H9 (cell line): ENCODE measurements at regions not wholly inside any gene's neighbourhood (a gene's known extent, or its start where the extent isn't known, plus 50 kb on each side); places are given as distances from the start of the nearest gene placed in this dataset.
"Not testable (repeated sequence)": the region's sequence is repeated elsewhere in the genome, so short reads cannot be mapped to it uniquely, and the experiment has no call there.

Source experiments
- DNase-seq: peaks from one replicate; pipeline ENCODE4 v3.0.0-alpha.2; 2017
- H2AFZ ChIP-seq: one replicate; pipeline ENCODE4 v1.6.1; 2013; ENCODE audit warnings: mild to moderate bottlenecking, low read length, control low read depth, moderate library complexity
- H2AK5ac ChIP-seq: 2 replicates; pipeline ENCODE4 v1.6.1; 2013; ENCODE audit warnings: low read length, control low read depth, mixed read lengths; ENCODE audit not compliant: insufficient read length
- H2BK120ac ChIP-seq: one replicate; pipeline ENCODE4 v1.6.1; 2013; ENCODE audit warnings: low read depth, mild to moderate bottlenecking, low read length, control low read depth, inconsistent platforms; ENCODE audit not compliant: poor library complexity, severe bottlenecking
- H2BK12ac ChIP-seq: 2 replicates; pipeline ENCODE4 v1.6.1; 2013; ENCODE audit warnings: low read length, control low read depth, mixed read lengths, low read depth; ENCODE audit not compliant: insufficient read length
- H2BK15ac ChIP-seq: 2 replicates; pipeline ENCODE4 v1.6.1; 2013; ENCODE audit warnings: low read depth, low read length, control low read depth
- H2BK20ac ChIP-seq: one replicate; pipeline ENCODE4 v1.6.1; 2013; ENCODE audit warnings: low read depth, mild to moderate bottlenecking, low read length, control low read depth, inconsistent platforms; ENCODE audit not compliant: poor library complexity, severe bottlenecking
- H2BK5ac ChIP-seq: 2 replicates; pipeline ENCODE4 v1.6.1; 2013; ENCODE audit warnings: low read length, control low read depth, mixed read lengths; ENCODE audit not compliant: insufficient read length
- H3K14ac ChIP-seq: 2 replicates; pipeline ENCODE4 v1.6.1; 2013; ENCODE audit warnings: low read length, control low read depth; ENCODE audit not compliant: insufficient read depth
- H3K18ac ChIP-seq: 2 replicates; pipeline ENCODE4 v1.6.1; 2013; ENCODE audit warnings: low read depth, mild to moderate bottlenecking, mixed read lengths, low read length, control low read depth; ENCODE audit not compliant: insufficient read length
- H3K23ac ChIP-seq: 2 replicates; pipeline ENCODE4 v1.6.1; 2013; ENCODE audit warnings: low read length, control low read depth, mixed read lengths, low read depth; ENCODE audit not compliant: insufficient read length
- H3K23me2 ChIP-seq: 2 replicates; pipeline ENCODE4 v1.6.1; 2013; ENCODE audit warnings: low read depth, mild to moderate bottlenecking, mixed read lengths, low read length, control low read depth; ENCODE audit not compliant: insufficient read length, poor library complexity, severe bottlenecking
- H3K27ac ChIP-seq: 2 replicates; pipeline ENCODE4 v1.5.1; 2013; ENCODE audit warnings: low read length, control low read depth, mixed read lengths, low read depth; ENCODE audit not compliant: insufficient read length
- H3K27me3 ChIP-seq: 2 replicates; pipeline ENCODE4 v1.6.1; 2013; ENCODE audit warnings: low read length, control low read depth, inconsistent platforms; ENCODE audit not compliant: insufficient read depth
- H3K4ac ChIP-seq: 2 replicates; pipeline ENCODE4 v1.6.1; 2013; ENCODE audit warnings: low read depth, mild to moderate bottlenecking, control low read depth, inconsistent platforms, low read length, moderate library complexity
- H3K4me1 ChIP-seq: 2 replicates; pipeline ENCODE4 v1.6.1; 2013; ENCODE audit warnings: low read length, control low read depth, inconsistent platforms; ENCODE audit not compliant: insufficient read depth
- H3K4me2 ChIP-seq: 2 replicates; pipeline ENCODE4 v1.6.1; 2013; ENCODE audit warnings: low read length, control low read depth, mixed read lengths; ENCODE audit not compliant: insufficient read length, insufficient read depth
- H3K56ac ChIP-seq: 2 replicates; pipeline ENCODE4 v1.6.1; 2013; ENCODE audit warnings: low read depth, mild to moderate bottlenecking, mixed read lengths, low read length, control low read depth; ENCODE audit not compliant: insufficient read length
- H3K79me1 ChIP-seq: 2 replicates; pipeline ENCODE4 v1.6.1; 2013; ENCODE audit warnings: low read depth, mild to moderate bottlenecking, moderate library complexity, low read length, control low read depth, inconsistent platforms; ENCODE audit not compliant: insufficient read depth, poor library complexity, severe bottlenecking
- H3K79me2 ChIP-seq: 2 replicates; pipeline ENCODE4 v1.6.1; 2013; ENCODE audit warnings: low read length, control low read depth, inconsistent platforms; ENCODE audit not compliant: insufficient read depth
- H3K9ac ChIP-seq: 2 replicates; pipeline ENCODE4 v1.6.1; 2013; ENCODE audit warnings: low read length, control low read depth, mixed read lengths; ENCODE audit not compliant: insufficient read length; ENCODE audit errors: extremely low read depth
- H3K9me3 ChIP-seq: one replicate; pipeline ENCODE4 v1.6.1; 2013; ENCODE audit warnings: low read depth, low read length, inconsistent platforms; ENCODE audit not compliant: control insufficient read depth
- H3T11ph ChIP-seq: one replicate; pipeline ENCODE4 v1.6.1; 2013; ENCODE audit warnings: mild to moderate bottlenecking, low read length, control low read depth, inconsistent platforms
- H4K20me1 ChIP-seq: one replicate; pipeline ENCODE4 v1.6.1; 2013; ENCODE audit not compliant: control insufficient read depth, insufficient read length, insufficient read depth
- H4K5ac ChIP-seq: 2 replicates; pipeline ENCODE4 v1.6.1; 2013; ENCODE audit warnings: low read depth, mild to moderate bottlenecking, mixed read lengths, low read length, control low read depth; ENCODE audit not compliant: insufficient read length
- H4K8ac ChIP-seq: replicated peaks from 2 replicates; pipeline ENCODE4 v1.6.1; 2013; ENCODE audit warnings: low read length, control low read depth, mixed read lengths, low read depth; ENCODE audit not compliant: insufficient read length
- H4K91ac ChIP-seq: 2 replicates; pipeline ENCODE4 v1.6.1; 2013; ENCODE audit warnings: low read depth, mild to moderate bottlenecking, moderate library complexity, mixed read lengths, low read length, control low read depth; ENCODE audit not compliant: insufficient read length
- H3K27ac Mint-ChIP-seq, 3 experiments: 2 replicates in 2 of 3; 3 replicates in 1 of 3; pipeline ENCODE4 v1.8.0; 2020 to 2021; ENCODE audit warnings: mixed read lengths in 3 of 3, mild to moderate bottlenecking in 1 of 3, moderate library complexity in 1 of 3
- H3K27me3 Mint-ChIP-seq: 2 replicates; pipeline ENCODE4 v1.8.0; 2021; ENCODE audit warnings: low read depth, mild to moderate bottlenecking, moderate library complexity, mixed read lengths
- H3K36me3 Mint-ChIP-seq, 3 experiments: 2 replicates in 2 of 3; 3 replicates in 1 of 3; pipeline ENCODE4 v1.8.0; 2020 to 2021; ENCODE audit warnings: low read depth in 3 of 3, mixed read lengths in 3 of 3; ENCODE audit not compliant: insufficient read depth in 1 of 3
- H3K4me1 Mint-ChIP-seq, 2 experiments: 2 replicates each; pipeline ENCODE4 v1.8.0; 2020; ENCODE audit warnings: mixed read lengths in 2 of 2
- H3K4me3 Mint-ChIP-seq, 2 experiments: 2 replicates in 1 of 2; 3 replicates in 1 of 2; pipeline ENCODE4 v1.8.0; 2020 to 2021; ENCODE audit warnings: mild to moderate bottlenecking in 2 of 2, mixed read lengths in 2 of 2, moderate library complexity in 1 of 2
- H3K9me3 Mint-ChIP-seq, 2 experiments: 2 replicates in 1 of 2; 3 replicates in 1 of 2; pipeline ENCODE4 v1.8.0; 2020; ENCODE audit warnings: mild to moderate bottlenecking in 2 of 2, mixed read lengths in 2 of 2, moderate library complexity in 1 of 2
- CTCF ChIP-seq: fragments of 200-600 bp; sonication (generic); conservative IDR thresholded peaks from 3 replicates; pipeline ENCODE4 v1.8.0; 2021; ENCODE audit warnings: antibody characterized with exemption, mild to moderate bottlenecking
- WGBS: extraction: QIAGEN DNeasy Blood & Tissue Kit; methylation state at CpG from one replicate; pipeline ENCODE4 v1.1.7; 2013; ENCODE audit warnings: missing lambda C conversion rate, low lambda C conversion rate, mixed read lengths; ENCODE audit not compliant: insufficient read length; ENCODE audit errors: extremely low coverage; 5-methylcytosine and 5-hydroxymethylcytosine counted together

GRCh38 chr9:135284386-135285134, 195.0 kb upstream of the PPP1R26 start:
- no peak overlapping the region for H2AK5ac ChIP-seq
- no peaks in the 10 kb centered on the region for H3K4me1 ChIP-seq
- no peak overlapping the region for H2BK15ac ChIP-seq
- no peak overlapping the region for H2BK5ac ChIP-seq
- H3K23me2 ChIP-seq: no peaks in the 10 kb centered on the region
- H4K8ac ChIP-seq: no peak overlapping the region
- no peaks in the 10 kb centered on the region for H4K20me1 ChIP-seq
- H3K56ac ChIP-seq: no peak overlapping the region
- Mint-ChIP-seq H3K9me3 (peaks cover 6 to 14% of the 10 kb centered on the region in 2 experiments; a peak in 3 of 5 replicates), H3K36me3 (peaks cover 0 to 7% (median 2%) of the 10 kb centered on the region in 3 experiments; a peak in 3 of 7 replicates), H3K4me1 (peaks cover 5 to 18% of the 10 kb centered on the region in 2 experiments), H3K4me3 (no peak overlapping the region), H3K27me3 (peaks cover 5% of the 10 kb centered on the region), H3K27ac (peak overlapping the region in 1 of 3 experiments; percentile 53; a peak in 1 of 7 replicates)
- H3T11ph ChIP-seq: no peak overlapping the region
- H3K9me3 ChIP-seq: no peaks in the 10 kb centered on the region
- H4K5ac ChIP-seq: no peak overlapping the region
- no peak overlapping the region for H2AFZ ChIP-seq
- H3K23ac ChIP-seq: no peak overlapping the region
- no peaks in the 10 kb centered on the region for H3K79me1 ChIP-seq
- H3K4me2 ChIP-seq: no peak overlapping the region
- H2BK12ac ChIP-seq: no peak overlapping the region
- WGBS: no CpG with 5 or more reads among the region's 13 CpGs
- no peaks in the 10 kb centered on the region for H3K79me2 ChIP-seq
- H2BK120ac ChIP-seq: no peak overlapping the region
- H4K91ac ChIP-seq: no peak overlapping the region
- no peak for TF ChIP-seq CTCF
- no peak for DNase-seq
- H3K18ac ChIP-seq: no peak overlapping the region
- no peak overlapping the region for H3K27ac ChIP-seq
- H2BK20ac ChIP-seq: no peak overlapping the region
- no peak overlapping the region for H3K4ac ChIP-seq
- no peak overlapping the region; the same call in 1 of the 2 replicates for H3K14ac ChIP-seq
- H3K9ac ChIP-seq: no peak overlapping the region
- no peaks in the 10 kb centered on the region for H3K27me3 ChIP-seq

GRCh38 chr9:135286187-135286925, 193.2 kb upstream of the PPP1R26 start:
- DNase-seq, H3K9me3 ChIP-seq, H4K8ac ChIP-seq, H3K27me3 ChIP-seq, H3K4me2 ChIP-seq, H4K20me1 ChIP-seq, H3K56ac ChIP-seq, H2BK20ac ChIP-seq, H3K27me3 Mint-ChIP-seq, H3K4me3 Mint-ChIP-seq, H3K4ac ChIP-seq, H3K27ac ChIP-seq, H3T11ph ChIP-seq, H3K79me2 ChIP-seq, H2BK5ac ChIP-seq, H3K79me1 ChIP-seq, H3K23me2 ChIP-seq, H4K91ac ChIP-seq, H3K14ac ChIP-seq, H3K9ac ChIP-seq, H3K23ac ChIP-seq, H2AFZ ChIP-seq, H2BK15ac ChIP-seq, H2AK5ac ChIP-seq, H4K5ac ChIP-seq, H2BK12ac ChIP-seq, H3K18ac ChIP-seq, H2BK120ac ChIP-seq, H3K36me3 Mint-ChIP-seq, H3K4me1 ChIP-seq: not testable (repeated sequence)
- no CpG with 5 or more reads among the region's 33 CpGs for WGBS
- Mint-ChIP-seq H3K4me1 (peaks cover 16 to 29% of the 10 kb centered on the region in 2 experiments), H3K27ac (peak overlapping the region in 1 of 3 experiments; percentile 87; a peak in 2 of 7 replicates), H3K9me3 (peaks cover 6 to 14% of the 10 kb centered on the region in 2 experiments; a peak in 3 of 5 replicates)
